Tibial nerve (tissue), 4 donors: ENCODE measurements at regions not wholly inside any gene's neighbourhood (a gene's known extent, or its start where the extent isn't known, plus 50 kb on each side); places are given as distances from the start of the nearest gene placed in this dataset.

ENCODE experiments used
- DNase-seq, 2 donors: peaks; one replicate each; pipeline ENCODE4 v3.0.0-alpha.2; 2019; ENCODE audit warnings: low spot score in 2 of 2
- H3K27ac ChIP-seq, 4 donors: fragments of 200-600 bp; sonication (generic) in 3 of 4; one replicate each; pipeline ENCODE4 v1.5.1; 2017 to 2019; ENCODE audit warnings: mild to moderate bottlenecking in 1 of 4
- H3K27me3 ChIP-seq, 2 donors: fragments of 200-600 bp; sonication (generic) in 1 of 2; one replicate each; pipeline versions ENCODE4 v1.5.1 to v1.6.0; 2017 to 2019
- H3K36me3 ChIP-seq, 3 donors: fragments of 200-600 bp; sonication (generic); one replicate each; pipeline ENCODE4 v1.5.1; 2018 to 2019
- H3K4me1 ChIP-seq, 4 donors: fragments of 200-600 bp; sonication (generic) in 3 of 4; one replicate each; pipeline ENCODE4 v1.5.1; 2017 to 2019
- H3K4me3 ChIP-seq, 4 donors: fragments of 200-600 bp; sonication (generic) in 3 of 4; one replicate each; pipeline ENCODE4 v1.5.1; 2017 to 2019; ENCODE audit warnings: mild to moderate bottlenecking in 1 of 4, moderate library complexity in 1 of 4
- H3K9me3 ChIP-seq, 4 donors: fragments of 200-600 bp; sonication (generic) in 3 of 4; one replicate each; pipeline ENCODE4 v1.5.1; 2017 to 2019
- CTCF ChIP-seq, 5 experiments: fragments of 200-600 bp in 3 of 5; fragments of 450-650 bp in 2 of 5; sonication (generic) in 3 of 5; IDR thresholded peaks; one replicate each; pipeline ENCODE4 v1.5.1; 2016 to 2019; ENCODE audit warnings: antibody characterized with exemption in 5 of 5, mild to moderate bottlenecking in 3 of 5, moderate library complexity in 2 of 5
- EP300 ChIP-seq, 2 donors: sonication (generic); formaldehyde crosslinking; IDR thresholded peaks; one replicate each; pipeline ENCODE4 v1.6.1; 2017; ENCODE audit warnings: antibody characterized with exemption in 2 of 2, mild to moderate bottlenecking in 1 of 2
- POLR2A ChIP-seq, 2 donors: fragments of 450-650 bp; IDR thresholded peaks; one replicate each; pipeline ENCODE4 v1.6.1; 2017; ENCODE audit warnings: antibody characterized with exemption in 2 of 2, mild to moderate bottlenecking in 2 of 2, moderate library complexity in 2 of 2
- WGBS, 2 donors: methylation state at CpG; one replicate each; pipeline ENCODE4 v1.1.5; 2018; 5-methylcytosine and 5-hydroxymethylcytosine counted together

DNA sequence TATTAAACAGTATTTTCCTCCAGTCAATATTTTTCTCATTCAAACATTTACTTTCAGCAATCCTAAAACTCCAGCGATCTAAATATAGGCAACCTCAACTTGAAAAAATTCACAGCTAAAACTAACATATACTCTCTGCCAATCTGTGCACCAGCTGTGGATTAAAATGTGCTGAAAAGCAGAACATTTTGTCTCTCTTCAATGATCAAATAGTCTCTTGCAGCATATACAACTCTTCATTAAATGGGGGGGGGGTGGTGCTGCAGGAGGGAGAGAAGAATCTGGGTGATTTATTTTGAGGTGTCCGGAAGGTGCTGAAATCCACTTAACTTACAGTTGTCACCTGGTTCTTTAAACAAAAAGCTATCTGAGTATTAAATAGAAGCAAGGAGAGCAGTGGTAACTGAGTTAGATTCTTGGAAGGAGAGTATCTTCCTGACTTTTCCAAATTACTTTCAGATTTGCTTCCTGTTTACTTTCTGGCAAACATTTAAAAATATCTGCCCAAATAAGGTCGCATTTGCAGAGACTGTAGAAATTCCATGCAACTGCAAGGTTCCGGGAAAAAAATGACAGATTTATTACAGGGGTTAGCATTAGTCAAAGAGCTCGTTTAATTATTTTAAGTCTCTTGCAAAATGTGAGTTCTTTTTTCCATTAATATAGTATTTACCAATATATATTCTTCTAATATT is 904.7 kb upstream of the ACVR2A start:
- no peak for TF ChIP-seq CTCF (IDR thresholded peaks at IDR 0.05)
- TF ChIP-seq EP300 (IDR thresholded peaks at IDR 0.05) = no peak
- TF ChIP-seq POLR2A (IDR thresholded peaks at IDR 0.05) = no peak
- Histone ChIP-seq H3K9me3 (peaks cover 0 to 2% (median 0%) of the 10 kb centered on the region in 4 donors), H3K36me3 (no peaks in the 10 kb centered on the region), H3K27me3 (no peaks in the 10 kb centered on the region), H3K27ac (no peak overlapping the region), H3K4me1 (peaks cover 0 to 4% (median 0%) of the 10 kb centered on the region in 4 donors), H3K4me3 (no peak overlapping the region)
- 26 to 29% methylated on average over 5 of the region's 5 CpGs for WGBS, 2 donors
- no peak for DNase-seq

DNA sequence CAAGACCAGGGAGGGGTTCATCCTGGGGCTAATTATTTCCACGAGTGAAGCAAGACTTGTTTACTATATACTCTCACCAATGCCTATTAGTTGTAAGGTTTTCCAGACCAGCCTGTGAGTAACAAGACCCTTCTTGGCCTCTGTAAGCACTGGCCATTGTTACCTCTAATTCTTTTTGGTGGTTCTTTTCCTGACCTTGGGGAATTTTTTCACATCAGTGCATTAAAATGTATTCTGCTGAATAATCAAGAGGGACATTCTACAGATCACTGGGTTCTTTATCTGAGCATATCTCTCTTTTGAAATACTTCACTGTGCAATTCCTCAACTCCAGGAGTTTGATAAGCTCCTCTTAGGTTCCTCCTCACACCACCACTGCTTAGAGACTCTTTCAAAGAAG is 909.9 kb upstream of the ACVR2A start:
- Histone ChIP-seq H3K4me3 (no peak overlapping the region), H3K36me3 (no peaks in the 10 kb centered on the region), H3K27me3 (no peaks in the 10 kb centered on the region), H3K4me1 (no peaks in the 10 kb centered on the region), H3K9me3 (peaks cover 0 to 29% (median 0%) of the 10 kb centered on the region in 4 donors), H3K27ac (no peak overlapping the region)
- TF ChIP-seq POLR2A (IDR thresholded peaks at IDR 0.05) (no peak), CTCF (IDR thresholded peaks at IDR 0.05) (no peak), EP300 (IDR thresholded peaks at IDR 0.05) (no peak)
- no peak for DNase-seq
- WGBS, 2 donors = 46 to 68% methylated on average over 1 of the region's 1 CpG

GRCh38 chr2:146931109-146931508 is 913.7 kb upstream of the ACVR2A start:
- H3K4me1 ChIP-seq = no peaks in the 10 kb centered on the region
- TF ChIP-seq CTCF (IDR thresholded peaks at IDR 0.05) (no peak), POLR2A (IDR thresholded peaks at IDR 0.05) (no peak), EP300 (IDR thresholded peaks at IDR 0.05) (no peak)
- H3K27me3 ChIP-seq = no peaks in the 10 kb centered on the region
- H3K36me3 ChIP-seq = no peaks in the 10 kb centered on the region
- 94 to 95% methylated on average over 5 of the region's 5 CpGs for WGBS, 2 donors
- no peak overlapping the region for H3K27ac ChIP-seq
- DNase-seq = no peak
- no peak overlapping the region for H3K4me3 ChIP-seq
- H3K9me3 ChIP-seq = peaks cover 0 to 29% (median 0%) of the 10 kb centered on the region in 4 donors

DNA sequence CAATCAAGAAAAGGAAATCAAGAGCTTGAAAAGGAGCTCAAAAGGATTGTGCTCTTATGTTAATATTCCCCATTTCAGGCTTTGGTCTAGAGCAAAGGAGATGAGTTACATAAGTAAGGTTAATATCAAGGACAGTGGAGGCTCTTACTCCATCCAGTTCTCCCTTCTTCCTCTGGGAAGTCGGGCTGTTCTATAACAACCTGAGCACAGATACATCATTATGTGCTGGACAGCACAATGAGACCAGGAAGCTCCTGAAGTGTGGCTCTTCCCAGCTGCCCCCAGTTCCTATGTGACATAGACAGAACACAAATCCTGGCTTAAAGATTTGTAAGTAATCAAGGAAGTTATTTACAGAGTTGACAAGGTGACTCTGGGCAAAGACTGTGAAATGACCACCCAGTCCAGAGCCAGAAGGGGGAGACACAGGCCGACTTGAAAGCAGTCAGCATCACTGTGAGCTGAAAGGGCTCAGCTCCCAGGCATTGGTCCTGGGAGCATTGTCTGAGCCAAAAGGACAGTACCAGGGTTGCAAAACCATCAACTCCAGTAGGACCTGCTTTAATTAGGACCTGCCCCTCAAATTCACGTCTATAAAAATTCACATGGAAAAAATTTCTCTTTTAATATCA is 917.6 kb upstream of the ACVR2A start:
- Histone ChIP-seq H3K27ac (no peak overlapping the region), H3K27me3 (no peaks in the 10 kb centered on the region), H3K9me3 (no peaks in the 10 kb centered on the region), H3K4me3 (no peak overlapping the region), H3K4me1 (no peaks in the 10 kb centered on the region), H3K36me3 (no peaks in the 10 kb centered on the region)
- peak in 1 of 2 donors; percentile 49 for DNase-seq
- TF ChIP-seq CTCF (IDR thresholded peaks at IDR 0.05) (peak; percentile 41 to 67 (median 49)), EP300 (IDR thresholded peaks at IDR 0.05) (no peak), POLR2A (IDR thresholded peaks at IDR 0.05) (no peak)
- 34 to 35% methylated on average over 3 of the region's 3 CpGs for WGBS, 2 donors

- Histone ChIP-seq H3K27ac (no peak overlapping the region), H3K4me1 (no peaks in the 10 kb centered on the region), H3K9me3 (no peaks in the 10 kb centered on the region), H3K27me3 (no peaks in the 10 kb centered on the region), H3K4me3 (no peak overlapping the region), H3K36me3 (no peaks in the 10 kb centered on the region)
- no peak for TF ChIP-seq POLR2A (IDR thresholded peaks at IDR 0.05)
- no peak for TF ChIP-seq EP300 (IDR thresholded peaks at IDR 0.05)
- no peak for TF ChIP-seq CTCF (IDR thresholded peaks at IDR 0.05)
- DNase-seq = no peak
- WGBS, 2 donors = 78 to 84% methylated on average over 2 of the region's 2 CpGs
These were observed 926.5 kb upstream of the ACVR2A start for GRCh38 chr2:146918280-146918679.
